Gastroesophageal sphincter (tissue), 4 donors: ENCODE measurements at regions not wholly inside any gene's neighbourhood (a gene's known extent, or its start where the extent isn't known, plus 50 kb on each side); places are given as distances from the start of the nearest gene placed in this dataset.

ENCODE experiments used
- ATAC-seq: fragments of 150-250 bp; one replicate; pipeline ENCODE4 v1.9.1; 2016; ENCODE audit warnings: mild to moderate bottlenecking, moderate library complexity
- H3K27ac ChIP-seq, 4 donors: fragments of 200-600 bp; sonication (generic) in 3 of 4; 1 replicate in 3 of 4; 2 replicates in 1 of 4; pipeline ENCODE4 v1.5.1; 2016 to 2019
- H3K27me3 ChIP-seq: fragments of 200-600 bp; sonication (generic); one replicate; pipeline ENCODE4 v1.5.1; 2019
- H3K36me3 ChIP-seq, 2 donors: fragments of 200-600 bp; sonication (generic); one replicate each; pipeline ENCODE4 v1.5.1; 2019; ENCODE audit warnings: control low read depth in 1 of 2
- H3K4me1 ChIP-seq, 3 donors: fragments of 200-600 bp; sonication (generic); 1 replicate in 2 of 3; 2 replicates in 1 of 3; pipeline ENCODE4 v1.5.1; 2016 to 2019; ENCODE audit warnings: control low read depth in 2 of 3
- H3K4me3 ChIP-seq, 2 donors: fragments of 200-600 bp; sonication (generic); one replicate each; pipeline ENCODE4 v1.5.1; 2019; ENCODE audit warnings: mild to moderate bottlenecking in 1 of 2, moderate library complexity in 1 of 2
- H3K9me3 ChIP-seq, 3 donors: fragments of 200-600 bp; sonication (generic); one replicate each; pipeline ENCODE4 v1.5.1; 2017 to 2019; ENCODE audit warnings: control low read depth in 2 of 3
- CTCF ChIP-seq, 4 experiments: fragments of 200-600 bp in 2 of 4; fragments of 450-650 bp in 2 of 4; sonication (generic) in 1 of 4; IDR thresholded peaks; one replicate each; pipeline ENCODE4 v1.5.1; 2017 to 2019; ENCODE audit warnings: antibody characterized with exemption in 4 of 4, mild to moderate bottlenecking in 2 of 4, moderate library complexity in 2 of 4
- EP300 ChIP-seq: sonication (generic); formaldehyde crosslinking; IDR thresholded peaks from one replicate; pipeline ENCODE4 v1.6.1; 2017; ENCODE audit warnings: antibody characterized with exemption, mild to moderate bottlenecking
- POLR2A ChIP-seq, 2 donors: fragments of 450-650 bp; IDR thresholded peaks; one replicate each; pipeline ENCODE4 v1.6.1; 2017; ENCODE audit warnings: antibody characterized with exemption in 2 of 2, mild to moderate bottlenecking in 2 of 2, moderate library complexity in 1 of 2
- POLR2AphosphoS5 ChIP-seq: sonication (generic); formaldehyde crosslinking; IDR thresholded peaks from one replicate; pipeline ENCODE4 v1.6.1; 2017; ENCODE audit warnings: antibody characterized with exemption
- WGBS, 2 donors: methylation state at CpG; one replicate each; pipeline ENCODE4 v1.1.5; 2018; ENCODE audit warnings: low coverage in 1 of 2; 5-methylcytosine and 5-hydroxymethylcytosine counted together

- H3K27me3 ChIP-seq, result peaks cover 65% of the 10 kb centered on the region
Measured at GRCh38 chr18:78813156-78813555, 166.5 kb upstream of the SALL3 start.

GRCh38 chr18:78813936-78814710 lies 165.5 kb upstream of the SALL3 start:
- no peaks in the 10 kb centered on the region for H3K9me3 ChIP-seq
- ATAC-seq, result no peak
- 26 to 53% methylated on average over 18 to 19 of the region's 24 CpGs for whole genome bisulfite sequencing, 2 donors
- TF ChIP-seq EP300, result no peak
- TF ChIP-seq CTCF (IDR thresholded peaks at IDR 0.05), result no peak
- TF ChIP-seq POLR2AphosphoS5, result no peak
- TF ChIP-seq POLR2A (IDR thresholded peaks at IDR 0.05), result no peak
- no peak overlapping the region for H3K4me3 ChIP-seq
- no peaks in the 10 kb centered on the region for H3K4me1 ChIP-seq
- peaks cover 74% of the 10 kb centered on the region for H3K27me3 ChIP-seq
- H3K27ac ChIP-seq, result no peak overlapping the region
- H3K36me3 ChIP-seq, result no peaks in the 10 kb centered on the region

More at GRCh38 chr18:78813156-78813555, 166.5 kb upstream of the SALL3 start:
- H3K4me1 ChIP-seq, result no peaks in the 10 kb centered on the region
- H3K4me3 ChIP-seq, result no peak overlapping the region
- no peak overlapping the region for H3K27ac ChIP-seq
- TF ChIP-seq EP300 (no peak), POLR2AphosphoS5 (no peak), CTCF (IDR thresholded peaks at IDR 0.05) (no peak), POLR2A (IDR thresholded peaks at IDR 0.05) (no peak)
- 40 to 65% methylated on average over 1 to 9 of the region's 18 CpGs for WGBS, 2 donors
- H3K36me3 ChIP-seq, result no peaks in the 10 kb centered on the region
- H3K9me3 ChIP-seq, result no peaks in the 10 kb centered on the region
- ATAC-seq, result no peak

GRCh38 chr18:78814766-78815165 lies 164.9 kb upstream of the SALL3 start:
- peaks cover 81% of the 10 kb centered on the region for H3K27me3 ChIP-seq
- no peaks in the 10 kb centered on the region for H3K4me1 ChIP-seq
- no peak overlapping the region for H3K27ac ChIP-seq
- no peaks in the 10 kb centered on the region for H3K9me3 ChIP-seq
- TF ChIP-seq CTCF (IDR thresholded peaks at IDR 0.05) (no peak), EP300 (no peak), POLR2AphosphoS5 (no peak), POLR2A (IDR thresholded peaks at IDR 0.05) (no peak)
- 49 to 63% methylated on average over 12 to 14 of the region's 14 CpGs for WGBS, 2 donors
- no peaks in the 10 kb centered on the region for H3K36me3 ChIP-seq
- no peak for ATAC-seq
- H3K4me3 ChIP-seq, result no peak overlapping the region

- WGBS, 2 donors, result 86 to 87% methylated on average over 12 to 15 of the region's 15 CpGs
- no peak for ATAC-seq
- peaks cover 91% of the 10 kb centered on the region for H3K27me3 ChIP-seq
Measured at GRCh38 chr18:78816114-78816513, 163.5 kb upstream of the SALL3 start.

More at GRCh38 chr18:78816114-78816513, 163.5 kb upstream of the SALL3 start:
- Histone ChIP-seq H3K36me3 (no peaks in the 10 kb centered on the region), H3K9me3 (no peaks in the 10 kb centered on the region), H3K4me3 (no peak overlapping the region), H3K4me1 (no peaks in the 10 kb centered on the region), H3K27ac (no peak overlapping the region)
- TF ChIP-seq EP300, result no peak
- no peak for TF ChIP-seq POLR2A (IDR thresholded peaks at IDR 0.05)
- TF ChIP-seq POLR2AphosphoS5, result no peak
- TF ChIP-seq CTCF (IDR thresholded peaks at IDR 0.05), result no peak
